Coronary artery (tissue), 2 donors: ENCODE measurements at regions not wholly inside any gene's neighbourhood (a gene's known extent, or its start where the extent isn't known, plus 50 kb on each side); places are given as distances from the start of the nearest gene placed in this dataset.
A peak's percentile ranks its signal among the peaks of the same experiment; 100 is the strongest.

ENCODE experiments used
- DNase-seq: peaks from one replicate; pipeline ENCODE4 v3.0.0-alpha.2; 2017; ENCODE audit warnings: low spot score
- H3K27ac ChIP-seq, 2 donors: fragments of 200-600 bp; sonication (generic); one replicate each; pipeline ENCODE4 v1.5.1; 2016 to 2019
- H3K4me3 ChIP-seq: fragments of 200-600 bp; sonication (generic); 2 replicates; pipeline ENCODE4 v1.5.1; 2016; ENCODE audit warnings: mild to moderate bottlenecking, moderate library complexity
- TF ChIP-seq, protein P1 (sequence below): fragments of 200-600 bp; sonication (generic); IDR thresholded peaks from one replicate; pipeline ENCODE4 v1.5.1; 2019; ENCODE audit warnings: antibody characterized with exemption

- H3K27ac ChIP-seq = no peak overlapping the region
- no peak overlapping the region for H3K4me3 ChIP-seq
- no peak for DNase-seq
- TF ChIP-seq, protein P1, sequence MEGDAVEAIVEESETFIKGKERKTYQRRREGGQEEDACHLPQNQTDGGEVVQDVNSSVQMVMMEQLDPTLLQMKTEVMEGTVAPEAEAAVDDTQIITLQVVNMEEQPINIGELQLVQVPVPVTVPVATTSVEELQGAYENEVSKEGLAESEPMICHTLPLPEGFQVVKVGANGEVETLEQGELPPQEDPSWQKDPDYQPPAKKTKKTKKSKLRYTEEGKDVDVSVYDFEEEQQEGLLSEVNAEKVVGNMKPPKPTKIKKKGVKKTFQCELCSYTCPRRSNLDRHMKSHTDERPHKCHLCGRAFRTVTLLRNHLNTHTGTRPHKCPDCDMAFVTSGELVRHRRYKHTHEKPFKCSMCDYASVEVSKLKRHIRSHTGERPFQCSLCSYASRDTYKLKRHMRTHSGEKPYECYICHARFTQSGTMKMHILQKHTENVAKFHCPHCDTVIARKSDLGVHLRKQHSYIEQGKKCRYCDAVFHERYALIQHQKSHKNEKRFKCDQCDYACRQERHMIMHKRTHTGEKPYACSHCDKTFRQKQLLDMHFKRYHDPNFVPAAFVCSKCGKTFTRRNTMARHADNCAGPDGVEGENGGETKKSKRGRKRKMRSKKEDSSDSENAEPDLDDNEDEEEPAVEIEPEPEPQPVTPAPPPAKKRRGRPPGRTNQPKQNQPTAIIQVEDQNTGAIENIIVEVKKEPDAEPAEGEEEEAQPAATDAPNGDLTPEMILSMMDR = no peak
Observed at GRCh38 chr5:146254223-146254622, 50.8 kb downstream of the RBM27 start.

GRCh38 chr5:146273109-146273508, 65.5 kb upstream of the POU4F3 start:
- no peak overlapping the region for H3K4me3 ChIP-seq
- no peak for DNase-seq
- H3K27ac ChIP-seq = no peak overlapping the region
- TF ChIP-seq, protein P1 = no peak

- peak overlapping the region; percentile 26 to 42 for H3K27ac ChIP-seq
- TF ChIP-seq, protein P1 = no peak
- no peak overlapping the region for H3K4me3 ChIP-seq
- no peak for DNase-seq
Observed at GRCh38 chr5:146283344-146283761, 55.3 kb upstream of the POU4F3 start.

- H3K27ac ChIP-seq = peak overlapping the region in 1 of 2 donors; percentile 42
Observed at GRCh38 chr5:146284016-146284415, 54.6 kb upstream of the POU4F3 start.

More at GRCh38 chr5:146284016-146284415, 54.6 kb upstream of the POU4F3 start:
- TF ChIP-seq, protein P1 = no peak
- no peak for DNase-seq
- H3K4me3 ChIP-seq = no peak overlapping the region
